ENCODE measurements at regions not wholly inside any gene's neighbourhood (a gene's known extent, or its start where the extent isn't known, plus 50 kb on each side); places are given as distances from the start of the nearest gene placed in this dataset.

DNA sequence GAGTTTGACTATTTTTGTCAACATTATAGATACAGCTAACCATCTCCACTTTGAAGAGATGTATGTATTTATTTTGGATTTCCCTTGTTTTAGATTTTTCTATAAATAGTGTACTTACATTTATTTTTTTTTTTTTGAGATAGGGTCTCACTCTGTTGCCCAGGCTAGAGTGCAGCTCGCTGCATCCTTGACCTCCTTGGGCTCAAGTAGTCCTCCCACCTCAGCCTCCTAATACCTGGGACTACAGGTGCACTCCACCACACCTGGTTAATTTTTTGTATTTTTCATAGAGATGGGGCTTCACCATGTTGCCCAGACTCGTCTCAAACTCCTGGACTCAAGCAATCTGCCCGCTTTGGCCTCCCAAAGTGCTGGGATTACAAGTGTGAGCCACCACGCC is 55.3 kb upstream of the TRPM1 start:
- no peak for TF ChIP-seq EZH2 (IDR thresholded peaks at IDR 0.05)
- TF ChIP-seq POLR2AphosphoS5 (IDR thresholded peaks at IDR 0.05; ENCODE audit: borderline replicate concordance, low read depth, low read length) = no peak

All from SK-N-MC (cell line).